ENCODE measurements at regions not wholly inside any gene's neighbourhood (a gene's known extent, or its start where the extent isn't known, plus 50 kb on each side); places are given as distances from the start of the nearest gene placed in this dataset.
A peak's percentile ranks its signal among the peaks of the same experiment; 100 is the strongest.

DNA sequence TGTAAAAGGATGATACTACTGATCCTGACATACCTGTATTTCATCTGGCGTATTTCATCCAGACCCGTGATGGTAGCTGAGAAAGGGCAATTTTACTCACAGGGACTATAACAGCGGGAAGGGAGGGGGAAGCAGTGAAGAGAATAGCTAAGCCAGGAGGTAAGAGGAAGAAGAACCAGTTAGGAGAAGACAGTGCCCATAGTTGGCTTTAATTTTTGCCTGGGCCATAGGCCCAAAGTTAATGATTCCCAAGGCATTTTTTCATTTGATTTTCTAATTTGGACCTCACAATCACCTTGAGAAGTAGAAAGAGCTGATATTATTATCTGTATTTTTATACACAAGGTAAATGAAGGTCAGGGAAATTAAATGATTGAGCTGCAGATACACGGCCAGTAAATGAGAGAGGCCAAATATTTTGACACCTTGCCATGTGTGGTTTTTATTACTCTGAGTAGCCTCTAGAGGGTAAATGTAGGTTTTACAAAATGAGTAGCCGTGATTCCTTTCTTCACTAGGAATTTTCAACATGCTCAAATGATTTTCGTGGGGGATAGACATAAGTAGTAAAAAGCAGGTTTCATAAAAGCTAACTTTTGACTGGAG is 382.2 kb downstream of the FUT8 start:
- no peak for DNase-seq (ENCODE audit: low read depth)

DNA sequence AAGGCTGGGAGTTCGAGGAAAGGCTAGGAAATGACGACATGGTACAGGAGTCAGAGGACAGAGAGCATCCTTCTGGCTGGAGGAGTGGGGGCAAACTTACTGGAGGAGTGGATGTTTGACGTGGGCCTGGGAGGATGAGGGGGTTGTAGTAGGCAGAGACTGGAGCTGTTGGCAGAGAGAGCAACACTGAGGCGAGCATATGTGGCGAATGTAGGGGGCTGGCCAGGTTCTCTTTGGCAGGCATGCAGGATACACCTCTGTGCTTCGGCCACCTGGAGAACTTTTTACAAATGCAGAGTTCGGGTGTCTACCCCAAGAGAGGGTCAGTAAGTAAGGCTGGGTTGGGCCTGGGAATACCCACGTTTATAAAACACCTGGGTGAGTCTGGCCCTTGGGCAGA is 385.7 kb downstream of the FUT8 start:
- DNase-seq (ENCODE audit: low read depth): no peak

DNA sequence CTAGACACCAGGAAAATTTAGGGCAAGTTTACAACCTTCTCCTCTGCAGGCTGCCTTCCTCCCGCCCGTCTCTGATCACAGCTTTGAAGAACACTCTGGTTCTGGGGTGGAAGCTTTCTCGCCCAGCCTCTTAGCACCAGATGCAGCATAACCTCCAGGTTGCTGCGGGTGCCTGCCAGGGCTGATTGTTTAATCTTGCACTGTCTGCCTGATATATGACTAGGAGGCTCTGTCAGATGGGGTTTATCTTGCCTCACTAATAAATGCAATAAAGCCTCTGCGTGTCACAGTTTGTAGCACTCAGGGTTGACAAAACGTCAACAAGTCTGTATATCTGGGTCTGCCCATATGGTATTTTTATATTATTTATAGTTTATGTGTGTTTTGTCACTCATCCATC is 388.2 kb downstream of the FUT8 start:
- DNase-seq (ENCODE audit: low read depth): no peak

- no peak for DNase-seq (ENCODE audit: low read depth)
These were observed 389.7 kb downstream of the FUT8 start for GRCh38 chr14:65802196-65802595.

DNA sequence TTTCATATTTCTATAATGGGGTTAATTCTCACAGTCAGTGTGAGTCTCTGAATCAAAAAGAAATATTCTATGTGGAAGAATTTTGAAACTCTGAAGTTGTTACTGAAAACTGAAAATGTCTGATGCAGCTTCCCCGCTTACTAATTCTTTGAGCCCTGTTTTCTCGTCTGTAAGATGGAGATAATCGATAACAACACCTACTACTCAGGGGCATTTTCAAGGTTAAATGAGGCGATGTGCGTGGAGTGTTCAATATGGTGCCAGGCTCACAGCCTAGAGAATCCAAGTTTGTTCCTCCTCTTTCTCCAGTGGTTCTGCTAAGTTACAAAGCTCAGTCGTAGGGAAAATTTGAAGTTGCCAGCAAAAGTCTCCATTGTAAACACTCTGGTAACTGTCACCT is 391.4 kb downstream of the FUT8 start:
- no peak for DNase-seq (ENCODE audit: low read depth)

GRCh38 chr14:65804439-65805112 is 392.0 kb downstream of the FUT8 start:
- no peak for DNase-seq (ENCODE audit: low read depth)

- DNase-seq (ENCODE audit: low read depth): no peak
These were observed 392.6 kb downstream of the FUT8 start for GRCh38 chr14:65805113-65805473.

GRCh38 chr14:65808390-65808789 is 395.9 kb downstream of the FUT8 start:
- DNase-seq (ENCODE audit: low read depth): no peak

- no peak for DNase-seq (ENCODE audit: low read depth)
These were observed 397.8 kb downstream of the FUT8 start for GRCh38 chr14:65810322-65810721.

- no peak for DNase-seq (ENCODE audit: low read depth)
These were observed 401.3 kb downstream of the FUT8 start for GRCh38 chr14:65813760-65814384.

DNA sequence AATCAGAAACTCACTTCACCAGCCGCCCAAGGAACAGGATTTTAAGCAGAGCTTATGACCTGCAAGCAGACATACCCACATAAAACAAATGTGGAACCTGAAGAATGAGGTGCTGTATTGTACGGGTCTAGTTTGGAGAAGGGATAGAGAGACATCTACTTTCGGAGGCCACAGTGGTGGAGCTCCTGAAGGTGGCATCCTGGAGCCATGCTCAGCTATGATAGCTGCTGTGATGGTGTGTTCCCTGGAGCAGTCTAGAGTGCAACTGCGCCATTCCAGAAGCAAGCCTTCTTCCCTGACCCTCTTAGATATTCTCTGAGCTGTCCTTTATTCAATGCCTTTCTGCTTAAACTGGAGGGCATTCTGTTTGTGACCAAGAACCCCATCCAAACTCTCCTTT is 402.6 kb downstream of the FUT8 start:
- no peak for DNase-seq (ENCODE audit: low read depth)

DNA sequence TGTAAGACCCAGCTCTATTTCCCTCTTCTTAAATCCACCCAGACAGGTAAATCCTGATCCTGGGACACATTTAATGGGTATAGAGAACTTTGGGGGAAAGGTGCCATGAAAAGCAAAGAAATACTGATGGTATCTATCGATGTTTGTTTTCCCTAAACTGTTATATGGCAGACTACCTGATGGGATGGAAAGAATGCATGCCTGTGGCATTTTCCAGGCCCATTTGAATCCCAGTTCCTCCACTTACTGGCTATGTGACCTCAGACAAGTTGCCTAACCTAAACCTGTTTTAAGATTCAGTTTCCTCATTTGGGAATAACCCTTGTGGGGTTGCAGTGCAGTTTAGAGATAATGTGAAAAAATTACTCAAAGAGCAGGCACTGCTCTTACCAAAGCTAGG is 404.5 kb downstream of the FUT8 start:
- no peak for DNase-seq (ENCODE audit: low read depth)

- no peak for DNase-seq (ENCODE audit: low read depth)
These were observed 407.0 kb downstream of the FUT8 start for GRCh38 chr14:65819569-65819968.

DNA sequence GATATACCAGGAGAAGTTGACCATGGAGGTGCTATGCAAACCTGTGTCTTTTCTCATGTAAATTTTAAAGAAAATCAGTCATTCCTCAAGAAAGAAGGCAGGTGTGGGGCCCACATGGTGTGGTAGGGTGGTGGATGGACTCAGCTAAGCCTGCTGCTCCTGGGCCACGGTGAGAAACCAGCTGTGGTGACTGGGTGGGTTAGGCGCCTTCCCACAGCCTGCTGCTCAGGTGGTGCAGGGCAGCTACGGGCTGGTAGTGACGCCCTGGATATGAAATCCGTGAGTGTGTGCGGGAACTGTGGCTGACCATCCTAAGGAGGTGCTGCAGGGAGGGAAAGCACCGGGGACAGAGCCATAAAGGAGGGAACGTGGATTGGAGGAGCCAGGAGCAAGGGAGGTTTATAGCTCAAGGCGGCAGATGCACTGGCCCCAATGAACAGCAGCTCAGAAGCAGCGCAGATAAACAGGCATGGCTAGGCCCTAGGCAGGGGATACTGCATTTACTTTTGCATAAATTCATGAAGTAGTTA is 408.8 kb downstream of the FUT8 start:
- DNase-seq (ENCODE audit: low read depth): no peak

GRCh38 chr14:65824285-65824977 is 411.9 kb downstream of the FUT8 start:
- DNase-seq (ENCODE audit: low read depth): peak; percentile 25

- no peak for DNase-seq (ENCODE audit: low read depth)
These were observed 412.4 kb downstream of the FUT8 start for GRCh38 chr14:65824978-65825299.

DNA sequence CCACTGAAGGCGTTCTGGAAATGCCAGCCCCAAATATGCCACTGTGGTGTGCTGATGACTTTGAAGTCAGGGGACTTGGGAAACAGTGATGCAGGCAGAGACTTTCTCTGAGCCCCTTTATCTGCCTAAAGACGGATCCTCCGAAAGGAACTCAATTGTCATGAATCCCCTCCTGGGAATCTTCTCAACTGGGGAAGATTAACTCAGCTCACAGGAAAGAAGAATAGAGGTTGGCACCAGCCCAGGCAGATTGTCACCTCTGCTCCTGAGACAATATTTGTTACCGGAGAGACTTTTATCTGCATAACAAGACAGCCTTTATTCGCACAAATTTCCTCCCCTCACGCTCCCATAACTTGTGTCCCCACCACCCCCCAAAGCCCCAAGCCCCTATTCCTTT is 414.4 kb downstream of the FUT8 start:
- DNase-seq (ENCODE audit: low read depth): no peak

DNA sequence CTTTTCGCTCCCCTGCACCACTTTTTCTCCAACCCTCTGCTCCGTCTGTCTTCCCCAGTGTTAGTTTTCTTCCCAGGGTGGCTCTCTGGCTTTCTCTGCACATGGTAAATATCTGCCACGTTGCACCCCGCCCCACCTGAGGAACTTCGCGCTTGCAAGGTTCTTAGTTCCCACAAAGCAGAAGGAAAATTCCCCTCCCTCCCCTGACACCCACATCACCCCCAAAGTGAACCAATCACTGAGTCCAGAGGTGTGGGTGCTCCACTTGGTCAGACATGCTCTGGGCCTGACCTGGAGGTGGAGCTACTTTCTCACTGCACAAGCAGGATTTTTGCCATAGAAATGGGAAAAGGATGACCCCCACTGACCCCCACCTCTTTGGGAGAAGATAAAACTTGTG is 415.0 kb downstream of the FUT8 start:
- no peak for DNase-seq (ENCODE audit: low read depth)

DNA sequence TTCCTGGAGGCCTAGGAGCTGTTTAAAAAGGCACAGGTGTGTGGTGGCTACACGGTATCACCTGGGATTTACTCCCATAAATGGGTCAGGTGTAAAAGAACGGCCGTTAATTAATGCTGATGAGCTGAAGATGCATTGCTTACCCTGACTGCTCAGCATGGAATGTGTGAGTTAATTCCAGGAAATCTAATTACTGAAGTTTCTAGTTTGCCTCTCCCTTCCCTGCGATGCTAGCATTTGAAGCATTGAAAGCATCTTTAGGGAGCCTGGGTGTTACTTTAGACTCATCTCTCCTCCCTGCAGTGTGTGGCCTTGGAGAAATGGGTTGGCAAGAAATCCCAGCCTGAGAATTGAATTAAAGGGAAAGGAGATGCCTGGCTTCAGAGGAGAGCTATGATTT is 415.9 kb downstream of the FUT8 start:
- DNase-seq (ENCODE audit: low read depth): no peak

GRCh38 chr14:65832431-65833266 is 420.1 kb downstream of the FUT8 start:
- DNase-seq (ENCODE audit: low read depth): no peak

DNA sequence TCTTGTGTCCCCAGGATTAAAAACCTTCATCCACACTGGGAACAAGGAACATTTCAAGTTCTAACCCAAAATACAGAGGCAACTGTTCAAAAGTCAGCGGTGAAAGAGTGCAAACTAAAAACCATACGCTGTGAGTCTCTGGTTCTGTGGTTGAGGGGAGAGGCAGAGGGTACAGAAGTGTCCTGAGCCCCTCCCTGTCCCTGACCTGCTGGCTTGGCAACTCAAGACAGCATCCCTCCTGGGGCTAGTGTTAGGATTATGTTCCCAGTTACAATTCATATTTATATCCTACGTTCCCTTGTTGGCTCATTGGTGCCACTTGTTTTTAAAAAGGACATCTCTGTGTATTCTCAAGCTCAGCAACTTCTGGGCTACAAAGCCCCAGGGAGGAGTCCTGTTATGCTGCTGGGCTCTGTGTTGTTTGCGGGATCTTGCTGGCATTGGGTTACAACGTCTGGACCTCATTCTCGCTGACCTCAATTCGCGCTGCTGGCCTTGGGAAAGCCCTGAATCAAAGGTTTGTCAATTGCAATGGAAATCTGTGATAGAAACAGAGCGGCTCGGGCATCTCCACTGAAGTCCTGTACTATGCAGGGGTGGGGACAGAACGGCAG is 420.8 kb downstream of the FUT8 start:
- DNase-seq (ENCODE audit: low read depth): no peak

DNA sequence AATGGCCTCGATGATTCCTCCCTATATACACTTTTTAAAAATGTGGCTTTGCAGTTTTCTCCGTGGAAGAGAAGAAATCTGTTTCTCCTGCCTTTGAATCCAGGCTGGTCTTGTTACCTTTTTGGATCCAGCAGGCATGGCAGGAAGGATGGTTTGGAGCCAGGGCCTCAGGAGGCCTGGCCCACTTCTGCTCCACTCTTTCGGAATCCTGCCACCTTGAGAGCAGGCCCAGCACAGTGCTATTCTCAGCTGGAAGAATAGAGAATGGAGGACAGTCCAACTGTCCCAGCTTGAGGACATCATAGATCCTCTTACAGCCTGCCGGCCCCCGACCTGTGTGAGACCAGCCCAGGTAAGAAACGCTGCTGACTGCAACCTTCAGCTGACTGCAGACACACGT is 421.5 kb downstream of the FUT8 start:
- DNase-seq (ENCODE audit: low read depth): no peak
